IMR-90 (cell line): ENCODE measurements at regions not wholly inside any gene's neighbourhood (a gene's known extent, or its start where the extent isn't known, plus 50 kb on each side); places are given as distances from the start of the nearest gene placed in this dataset.

Experiments used
- ATAC-seq: fragments of 200-7000 bp; cut with Tn5 transposase; 2 replicates; pipeline ENCODE4 v1.9.1; 2020; ENCODE audit warnings: low read depth, mild to moderate bottlenecking, moderate library complexity
- BruUV-seq: library from RNA; stranded (reverse); fragments of 400-500 nt; replicated peaks from 2 replicates; lab custom pipeline; 2021; lab: Mats Ljungman, UMichigan
- CTCF ChIA-PET: fragments of 300-600 bp; formaldehyde crosslinking; extraction: SDS; loops from one replicate; lab custom pipeline; 2021; ENCODE audit warnings: antibody characterized with exemption; lab: Yijun Ruan, JAX
- POLR2A ChIA-PET: fragments of 300-600 bp; sonication (Branson Sonifier 250); formaldehyde crosslinking; loops from one replicate; lab custom pipeline; 2022; ENCODE audit warnings: antibody characterized with exemption; ENCODE audit not compliant: unreplicated experiment; lab: Charles Lee
- DNase-seq: peaks from one replicate; pipeline ENCODE4 v3.0.0; 2013
- H2AFZ ChIP-seq: replicated peaks from 2 replicates; pipeline ENCODE3; 2013; ENCODE audit warnings: low read length, mild to moderate bottlenecking; ENCODE audit not compliant: poor library complexity
- H2AK5ac ChIP-seq: 2 replicates; pipeline ENCODE4 v1.6.1; 2013; ENCODE audit warnings: low read depth, low read length, inconsistent platforms
- H2AK9ac ChIP-seq: replicated peaks from 2 replicates; pipeline ENCODE3; 2013; ENCODE audit warnings: mild to moderate bottlenecking, low read depth, low read length, moderate library complexity; ENCODE audit not compliant: poor library complexity
- H2BK120ac ChIP-seq: 2 replicates; pipeline ENCODE4 v1.6.1; 2013; ENCODE audit warnings: low read depth, low read length, inconsistent platforms
- H2BK15ac ChIP-seq: 3 replicates; pipeline ENCODE4 v1.6.1; 2013; ENCODE audit warnings: low read depth, low read length, inconsistent platforms
- H2BK20ac ChIP-seq: 2 replicates; pipeline ENCODE4 v1.6.1; 2013; ENCODE audit warnings: low read depth, mild to moderate bottlenecking, inconsistent platforms, low read length, moderate library complexity
- H2BK5ac ChIP-seq: 2 replicates; pipeline ENCODE4 v1.6.1; 2013; ENCODE audit warnings: mild to moderate bottlenecking, low read depth, low read length, inconsistent platforms; ENCODE audit not compliant: poor library complexity, severe bottlenecking
- H3K14ac ChIP-seq: replicated peaks from 2 replicates; pipeline ENCODE4 v1.6.1; 2013; ENCODE audit warnings: low read depth, low read length, inconsistent platforms
- H3K18ac ChIP-seq: 2 replicates; pipeline ENCODE4 v1.6.1; 2013; ENCODE audit warnings: low read depth, low read length, control low read depth
- H3K23ac ChIP-seq: 2 replicates; pipeline ENCODE4 v1.6.1; 2013; ENCODE audit warnings: low read depth, low read length, inconsistent platforms
- H3K27ac ChIP-seq: 2 replicates; pipeline ENCODE4 v1.5.1; 2013; ENCODE audit warnings: mild to moderate bottlenecking, control low read depth, low read length; ENCODE audit not compliant: insufficient read depth
- H3K27me3 ChIP-seq: 2 replicates; pipeline ENCODE4 v1.6.1; 2013; ENCODE audit warnings: low read length; ENCODE audit not compliant: control insufficient read depth, insufficient read depth
- H3K36me3 ChIP-seq: 2 replicates; pipeline ENCODE4 v1.6.1; 2013; ENCODE audit warnings: low read length, mixed read lengths; ENCODE audit not compliant: control insufficient read depth, insufficient read depth
- H3K4ac ChIP-seq: 2 replicates; pipeline ENCODE4 v1.6.1; 2013; ENCODE audit warnings: low read depth, low read length, inconsistent platforms
- H3K4me1 ChIP-seq: 2 replicates; pipeline ENCODE4 v1.6.1; 2013; ENCODE audit warnings: low read length, mixed read lengths; ENCODE audit not compliant: control insufficient read depth, insufficient read depth
- H3K4me2 ChIP-seq: 2 replicates; pipeline ENCODE4 v1.6.1; 2013; ENCODE audit warnings: low read depth, mild to moderate bottlenecking, control low read depth, low read length, moderate library complexity
- H3K4me3 ChIP-seq: 2 replicates; pipeline ENCODE4 v1.5.1; 2013; ENCODE audit warnings: low read depth, mild to moderate bottlenecking, control low read depth, low read length, moderate library complexity; ENCODE audit not compliant: insufficient read depth
- H3K56ac ChIP-seq: 2 replicates; pipeline ENCODE4 v1.6.1; 2013; ENCODE audit warnings: low read length, inconsistent platforms; ENCODE audit not compliant: insufficient read depth; ENCODE audit errors: extremely low read depth
- H3K79me1 ChIP-seq, 2 experiments: 2 replicates each; pipeline ENCODE4 v1.6.1; 2013; ENCODE audit warnings: low read length in 2 of 2, inconsistent platforms in 1 of 2, low read depth in 1 of 2
- H3K9ac ChIP-seq: 2 replicates; pipeline ENCODE4 v1.6.1; 2013; ENCODE audit warnings: low read depth, low read length, control low read depth
- H3K9me1 ChIP-seq: 2 replicates; pipeline ENCODE4 v1.6.1; 2013; ENCODE audit warnings: low read length, inconsistent platforms; ENCODE audit not compliant: insufficient read depth
- H3K9me3 ChIP-seq: 2 replicates; pipeline ENCODE4 v1.6.1; 2013; ENCODE audit warnings: low read length; ENCODE audit not compliant: control insufficient read depth, insufficient read depth
- H4K20me1 ChIP-seq: 2 replicates; pipeline ENCODE4 v1.6.1; 2013; ENCODE audit warnings: low read length, inconsistent platforms; ENCODE audit not compliant: insufficient read depth
- H4K5ac ChIP-seq: 2 replicates; pipeline ENCODE4 v1.6.1; 2013; ENCODE audit warnings: mild to moderate bottlenecking, low read depth, low read length, control low read depth
- H4K8ac ChIP-seq, 2 experiments: 2 replicates each; pipeline ENCODE4 v1.6.1; 2013; ENCODE audit warnings: low read depth in 2 of 2, low read length in 2 of 2, control low read depth in 1 of 2, inconsistent platforms in 1 of 2
- H4K91ac ChIP-seq: 2 replicates; pipeline ENCODE4 v1.6.1; 2013; ENCODE audit warnings: low read depth, low read length, inconsistent platforms; ENCODE audit not compliant: insufficient read depth
- CEBPB ChIP-seq: IDR thresholded peaks from 2 replicates; pipeline ENCODE4 v1.6.1; 2012; ENCODE audit warnings: low read depth, low read length, improper control_type of control experiment
- CHD1 ChIP-seq: IDR thresholded peaks from 2 replicates; pipeline ENCODE4 v1.6.1; 2012; ENCODE audit warnings: low read depth, low read length, improper control_type of control experiment
- FOS ChIP-seq: fragments of 150-350 bp; IDR thresholded peaks from 2 replicates; pipeline ENCODE4 v1.6.1; 2016; ENCODE audit warnings: low read depth, low read length
- MAFK ChIP-seq: IDR thresholded peaks from 2 replicates; pipeline ENCODE4 v1.6.1; 2012; ENCODE audit warnings: low read depth, low read length, improper control_type of control experiment
- MAZ ChIP-seq: IDR thresholded peaks from 2 replicates; pipeline ENCODE4 v1.6.1; 2012; ENCODE audit warnings: low read depth, mild to moderate bottlenecking, low read length, improper control_type of control experiment, moderate library complexity, borderline replicate concordance
- MXI1 ChIP-seq: IDR thresholded peaks from 2 replicates; pipeline ENCODE4 v1.6.1; 2012; ENCODE audit warnings: low read depth, mild to moderate bottlenecking, low read length, moderate library complexity, borderline replicate concordance
- NFE2L2 ChIP-seq: fragments of 150-350 bp; IDR thresholded peaks from 2 replicates; pipeline ENCODE4 v1.6.1; 2016; ENCODE audit warnings: low read depth, mild to moderate bottlenecking, low read length
- POLR2A ChIP-seq: IDR thresholded peaks from 2 replicates; pipeline ENCODE4 v1.6.1; 2012; ENCODE audit warnings: mild to moderate bottlenecking, low read depth, low read length
- RAD21 ChIP-seq: IDR thresholded peaks from 2 replicates; pipeline ENCODE4 v1.6.1; 2012; ENCODE audit warnings: low read length, improper control_type of control experiment
- SMC3 ChIP-seq: fragments of 150-350 bp; IDR thresholded peaks from 2 replicates; pipeline ENCODE4 v1.6.1; 2016; ENCODE audit warnings: low read depth, mild to moderate bottlenecking, antibody characterized with exemption, low read length, moderate library complexity
- WGBS, 2 experiments: methylation state at CpG; one replicate each; pipeline versions ENCODE4 v1.1.5 to v1.1.7; 2013; ENCODE audit warnings: missing lambda C conversion rate in 2 of 2; ENCODE audit not compliant: insufficient read length in 1 of 2; ENCODE audit errors: extremely low coverage in 2 of 2; 5-methylcytosine and 5-hydroxymethylcytosine counted together
- dilution Hi-C: fragments of 300-500 bp; cut with HindIII; formaldehyde crosslinking; loops from one replicate; pipeline ENCODE4 v1.14.3; 2018; ENCODE audit warnings: low sequenced_read_pairs; ENCODE audit not compliant: unreplicated experiment
- in situ Hi-C: fragments of 300-500 bp; cut with MboI; formaldehyde crosslinking; loops from 3 replicates; pipeline ENCODE4 v1.14.3; 2019; ENCODE audit warnings: low sequenced_read_pairs, inconsistent platforms, mixed read lengths
- intact Hi-C: fragments of 100-400 bp; cut with micrococcal nuclease; formaldehyde crosslinking; loops from 2 replicates; pipeline ENCODE4 v1.10.0; 2022
- TF ChIP-seq, protein P1 (sequence below): fragments of 150-350 bp; IDR thresholded peaks from 2 replicates; pipeline ENCODE4 v1.6.1; 2016; ENCODE audit warnings: low read depth, mild to moderate bottlenecking, low read length, moderate library complexity, borderline replicate concordance
- TF ChIP-seq, protein P2 (sequence below): conservative IDR thresholded peaks from 2 replicates; pipeline ENCODE4 v1.5.1; 2012; ENCODE audit warnings: mild to moderate bottlenecking, low read depth, low read length, improper control_type of control experiment

DNA sequence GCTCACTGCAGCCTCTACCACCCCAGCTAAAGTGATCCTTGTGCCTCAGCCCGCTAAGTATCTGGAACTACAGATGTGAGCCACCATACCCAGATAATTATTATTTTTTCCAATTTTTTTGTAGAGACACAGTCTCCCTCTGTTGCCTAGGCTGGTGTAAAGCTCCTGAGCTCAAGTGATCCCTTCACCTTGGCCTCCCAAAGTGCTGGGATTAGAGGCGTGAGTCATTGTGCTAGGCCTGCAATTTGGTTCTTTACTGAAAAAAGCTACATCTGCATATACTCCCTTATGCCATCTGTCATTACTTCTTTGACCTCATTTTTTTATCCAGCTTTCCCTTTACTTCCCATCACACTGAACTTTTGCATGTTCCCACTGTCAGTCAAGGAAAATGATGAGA, 2012.4 kb upstream of the IGFBP7 start:
- no peak overlapping the region for H4K8ac ChIP-seq
- H2AFZ ChIP-seq = no peak overlapping the region
- ChIA-PET POLR2A (no interaction called here), CTCF (no interaction called here)
- H3K4ac ChIP-seq = no peak overlapping the region
- ATAC-seq = no peak
- no peak overlapping the region for H2BK15ac ChIP-seq
- no peak for TF ChIP-seq CHD1
- no peak for TF ChIP-seq POLR2A
- TF ChIP-seq MXI1 = no peak
- TF ChIP-seq, protein P1, sequence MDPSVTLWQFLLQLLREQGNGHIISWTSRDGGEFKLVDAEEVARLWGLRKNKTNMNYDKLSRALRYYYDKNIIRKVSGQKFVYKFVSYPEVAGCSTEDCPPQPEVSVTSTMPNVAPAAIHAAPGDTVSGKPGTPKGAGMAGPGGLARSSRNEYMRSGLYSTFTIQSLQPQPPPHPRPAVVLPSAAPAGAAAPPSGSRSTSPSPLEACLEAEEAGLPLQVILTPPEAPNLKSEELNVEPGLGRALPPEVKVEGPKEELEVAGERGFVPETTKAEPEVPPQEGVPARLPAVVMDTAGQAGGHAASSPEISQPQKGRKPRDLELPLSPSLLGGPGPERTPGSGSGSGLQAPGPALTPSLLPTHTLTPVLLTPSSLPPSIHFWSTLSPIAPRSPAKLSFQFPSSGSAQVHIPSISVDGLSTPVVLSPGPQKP = no peak
- TF ChIP-seq, protein P2, sequence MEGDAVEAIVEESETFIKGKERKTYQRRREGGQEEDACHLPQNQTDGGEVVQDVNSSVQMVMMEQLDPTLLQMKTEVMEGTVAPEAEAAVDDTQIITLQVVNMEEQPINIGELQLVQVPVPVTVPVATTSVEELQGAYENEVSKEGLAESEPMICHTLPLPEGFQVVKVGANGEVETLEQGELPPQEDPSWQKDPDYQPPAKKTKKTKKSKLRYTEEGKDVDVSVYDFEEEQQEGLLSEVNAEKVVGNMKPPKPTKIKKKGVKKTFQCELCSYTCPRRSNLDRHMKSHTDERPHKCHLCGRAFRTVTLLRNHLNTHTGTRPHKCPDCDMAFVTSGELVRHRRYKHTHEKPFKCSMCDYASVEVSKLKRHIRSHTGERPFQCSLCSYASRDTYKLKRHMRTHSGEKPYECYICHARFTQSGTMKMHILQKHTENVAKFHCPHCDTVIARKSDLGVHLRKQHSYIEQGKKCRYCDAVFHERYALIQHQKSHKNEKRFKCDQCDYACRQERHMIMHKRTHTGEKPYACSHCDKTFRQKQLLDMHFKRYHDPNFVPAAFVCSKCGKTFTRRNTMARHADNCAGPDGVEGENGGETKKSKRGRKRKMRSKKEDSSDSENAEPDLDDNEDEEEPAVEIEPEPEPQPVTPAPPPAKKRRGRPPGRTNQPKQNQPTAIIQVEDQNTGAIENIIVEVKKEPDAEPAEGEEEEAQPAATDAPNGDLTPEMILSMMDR = no peak
- TF ChIP-seq SMC3 = no peak
- TF ChIP-seq MAZ = no peak
- TF ChIP-seq CEBPB = no peak
- no peak for TF ChIP-seq RAD21
- no peak for TF ChIP-seq NFE2L2
- no peak for TF ChIP-seq FOS
- no peak for TF ChIP-seq MAFK
- no peaks in the 10 kb centered on the region for H3K9me1 ChIP-seq
- no peaks in the 10 kb centered on the region for H3K79me1 ChIP-seq
- H4K5ac ChIP-seq = no peak overlapping the region
- no CpG with 5 or more reads among the region's 2 CpGs for WGBS, 2 experiments
- no peak overlapping the region for H4K91ac ChIP-seq
- intact Hi-C loops = no loop called here
- no peak overlapping the region for H3K27ac ChIP-seq
- H2BK5ac ChIP-seq = no peak overlapping the region
- no peaks in the 10 kb centered on the region for H4K20me1 ChIP-seq
- no peak overlapping the region for H2AK5ac ChIP-seq
- H3K4me2 ChIP-seq = no peak overlapping the region
- no TSS peak for BruUV-seq
- DNase-seq = no peak
- H3K27me3 ChIP-seq = no peaks in the 10 kb centered on the region
- H2AK9ac ChIP-seq = no peak overlapping the region
- H3K36me3 ChIP-seq = no peaks in the 10 kb centered on the region
- no peak overlapping the region for H3K18ac ChIP-seq
- no peaks in the 10 kb centered on the region for H3K4me1 ChIP-seq
- H2BK20ac ChIP-seq = no peak overlapping the region
- in situ Hi-C loops = no loop called here
- H3K9ac ChIP-seq = no peak overlapping the region
- no peak overlapping the region for H3K4me3 ChIP-seq
- H3K23ac ChIP-seq = no peak overlapping the region
- no peak overlapping the region for H3K14ac ChIP-seq
- dilution Hi-C loops = no loop called here
- H3K9me3 ChIP-seq = no peaks in the 10 kb centered on the region
- H3K56ac ChIP-seq = no peak overlapping the region
- no peak overlapping the region for H2BK120ac ChIP-seq
